ENCODE measurements at regions not wholly inside any gene's neighbourhood (a gene's known extent, or its start where the extent isn't known, plus 50 kb on each side); places are given as distances from the start of the nearest gene placed in this dataset.

DNA sequence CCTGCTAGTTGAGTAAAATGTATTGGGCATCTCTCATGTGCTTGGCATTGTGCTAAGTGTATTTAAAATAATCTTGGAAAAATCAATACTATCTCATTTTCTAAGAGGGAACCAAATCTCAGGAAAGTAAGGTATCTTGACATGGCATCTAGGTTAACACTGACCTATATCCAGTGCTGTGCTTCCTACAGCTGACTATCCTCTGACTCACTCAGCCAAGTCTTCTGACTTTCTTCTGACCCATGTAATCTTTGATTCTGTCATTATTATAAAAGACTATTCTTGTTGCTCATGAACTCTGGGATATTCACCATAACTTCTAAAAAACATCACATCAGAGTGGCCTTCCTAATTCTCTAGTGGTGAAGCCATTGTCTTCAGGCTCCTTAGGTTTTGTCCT, 304.1 kb upstream of the TENM4 start:
- no peak for TF ChIP-seq POLR2A (IDR thresholded peaks at IDR 0.05)
- TF ChIP-seq, protein P1, sequence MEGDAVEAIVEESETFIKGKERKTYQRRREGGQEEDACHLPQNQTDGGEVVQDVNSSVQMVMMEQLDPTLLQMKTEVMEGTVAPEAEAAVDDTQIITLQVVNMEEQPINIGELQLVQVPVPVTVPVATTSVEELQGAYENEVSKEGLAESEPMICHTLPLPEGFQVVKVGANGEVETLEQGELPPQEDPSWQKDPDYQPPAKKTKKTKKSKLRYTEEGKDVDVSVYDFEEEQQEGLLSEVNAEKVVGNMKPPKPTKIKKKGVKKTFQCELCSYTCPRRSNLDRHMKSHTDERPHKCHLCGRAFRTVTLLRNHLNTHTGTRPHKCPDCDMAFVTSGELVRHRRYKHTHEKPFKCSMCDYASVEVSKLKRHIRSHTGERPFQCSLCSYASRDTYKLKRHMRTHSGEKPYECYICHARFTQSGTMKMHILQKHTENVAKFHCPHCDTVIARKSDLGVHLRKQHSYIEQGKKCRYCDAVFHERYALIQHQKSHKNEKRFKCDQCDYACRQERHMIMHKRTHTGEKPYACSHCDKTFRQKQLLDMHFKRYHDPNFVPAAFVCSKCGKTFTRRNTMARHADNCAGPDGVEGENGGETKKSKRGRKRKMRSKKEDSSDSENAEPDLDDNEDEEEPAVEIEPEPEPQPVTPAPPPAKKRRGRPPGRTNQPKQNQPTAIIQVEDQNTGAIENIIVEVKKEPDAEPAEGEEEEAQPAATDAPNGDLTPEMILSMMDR (IDR thresholded peaks at IDR 0.05): no peak

All from sigmoid colon (tissue), 3 donors.